SK-N-SH (cell line): ENCODE measurements at regions not wholly inside any gene's neighbourhood (a gene's known extent, or its start where the extent isn't known, plus 50 kb on each side); places are given as distances from the start of the nearest gene placed in this dataset.

Source experiments
- CTCF ChIA-PET: fragments of 300-600, 350-600 bp; formaldehyde crosslinking; extraction: SDS; loops from one replicate; lab custom pipeline; 2021; lab: Yijun Ruan, JAX
- POLR2A ChIA-PET: fragments of 350-600 bp; sonication (Branson Sonifier 250); formaldehyde crosslinking; extraction: SDS; loops from one replicate; lab custom pipeline; 2020; ENCODE audit warnings: antibody characterized with exemption, inconsistent platforms; lab: Yijun Ruan, JAX
- DNase-seq: peaks from one replicate; pipeline ENCODE4 v3.0.0; 2012
- H2AFZ ChIP-seq: fragments of 200-600 bp; sonication (generic); 2 replicates; pipeline ENCODE4 v1.8.1; 2016; ENCODE audit warnings: antibody characterized with exemption, mild to moderate bottlenecking, low read depth
- H3F3A ChIP-seq: fragments of 200-600 bp; sonication (generic); replicated peaks from 2 replicates; pipeline ENCODE3; 2016; ENCODE audit warnings: antibody characterized with exemption, mild to moderate bottlenecking; ENCODE audit not compliant: insufficient read depth
- H3K27ac ChIP-seq, 2 experiments: fragments of 200-500 bp in 1 of 2; fragments of 200-600 bp in 1 of 2; sonication (Bioruptor generic) in 1 of 2; sonication (generic), shearing (Covaris generic) in 1 of 2; 2 replicates each; pipeline versions ENCODE4 v1.5.1 to v1.6.1; 2014 to 2016; ENCODE audit warnings: low read depth in 2 of 2, inconsistent platforms in 1 of 2, low read length in 1 of 2, mild to moderate bottlenecking in 1 of 2, mixed read lengths in 1 of 2
- H3K27me3 ChIP-seq: fragments of 200-600 bp; sonication (generic), shearing (Covaris generic); 2 replicates; pipeline ENCODE4 v1.6.1; 2016; ENCODE audit warnings: mixed run types; ENCODE audit not compliant: insufficient read depth
- H3K36me3 ChIP-seq, 2 experiments: fragments of 200-500 bp in 1 of 2; fragments of 200-600 bp in 1 of 2; sonication (Bioruptor generic) in 1 of 2; sonication (generic) in 1 of 2; replicated peaks in 1 of 2; 2 replicates each; pipeline versions ENCODE3 to v1.5.1; 2014 to 2016; ENCODE audit warnings: low read length in 1 of 2, mild to moderate bottlenecking in 1 of 2; ENCODE audit not compliant: insufficient read depth in 2 of 2, control insufficient read depth in 1 of 2
- H3K4me1 ChIP-seq, 2 experiments: fragments of 200-500 bp in 1 of 2; fragments of 200-600 bp in 1 of 2; sonication (Bioruptor generic) in 1 of 2; sonication (generic), shearing (Covaris generic) in 1 of 2; 2 replicates each; pipeline versions ENCODE4 v1.5.1 to v1.6.1; 2014 to 2016; ENCODE audit warnings: low read depth in 1 of 2, low read length in 1 of 2, mixed run types in 1 of 2; ENCODE audit not compliant: insufficient read depth in 2 of 2, control insufficient read depth in 1 of 2
- H3K4me2 ChIP-seq: fragments of 200-600 bp; sonication (generic), shearing (Covaris generic); 2 replicates; pipeline ENCODE4 v1.6.1; 2017; ENCODE audit warnings: mixed run types
- H3K4me3 ChIP-seq, 2 experiments: fragments of 200-500 bp in 1 of 2; fragments of 200-600 bp in 1 of 2; sonication (Bioruptor generic) in 1 of 2; sonication (generic), shearing (Covaris generic) in 1 of 2; 2 replicates each; pipeline versions ENCODE4 v1.5.1 to v1.8.1; 2014 to 2016; ENCODE audit warnings: low read depth in 2 of 2, inconsistent platforms in 1 of 2, low read length in 1 of 2, mild to moderate bottlenecking in 1 of 2, mixed read lengths in 1 of 2, moderate library complexity in 1 of 2
- H3K79me2 ChIP-seq: fragments of 200-600 bp; sonication (generic); 2 replicates; pipeline ENCODE4 v1.8.1; 2017; ENCODE audit warnings: mild to moderate bottlenecking; ENCODE audit not compliant: insufficient read depth
- H3K9ac ChIP-seq: fragments of 200-600 bp; sonication (generic); 2 replicates; pipeline ENCODE4 v1.6.1; 2017; ENCODE audit warnings: mixed run types
- H3K9me2 ChIP-seq: fragments of 200-600 bp; sonication (generic); 2 replicates; pipeline ENCODE4 v1.6.1; 2017; ENCODE audit warnings: mixed run types
- H3K9me3 ChIP-seq: fragments of 200-600 bp; sonication (generic); 2 replicates; pipeline ENCODE4 v1.6.1; 2017; ENCODE audit warnings: mixed run types, mild to moderate bottlenecking, moderate library complexity
- H4K20me1 ChIP-seq: fragments of 200-600 bp; sonication (generic); 2 replicates; pipeline ENCODE4 v1.6.1; 2017; ENCODE audit warnings: mild to moderate bottlenecking, mixed run types; ENCODE audit not compliant: insufficient read depth
- CHD2 ChIP-seq: fragments of 150-350 bp; IDR thresholded peaks from 2 replicates; pipeline ENCODE4 v1.6.1; 2018; ENCODE audit warnings: low read length; ENCODE audit not compliant: partially characterized antibody
- ELF1 ChIP-seq: IDR thresholded peaks from 2 replicates; pipeline ENCODE4 v1.4.0; 2012
- EZH2phosphoT487 ChIP-seq: fragments of 200-600 bp; sonication (generic); IDR thresholded peaks from 2 replicates; pipeline ENCODE4 v1.6.1; 2017; ENCODE audit warnings: low read depth, mixed run types, mild to moderate bottlenecking, antibody characterized with exemption, moderate library complexity, borderline replicate concordance
- FOSL2 ChIP-seq: IDR thresholded peaks from 2 replicates; pipeline ENCODE4 v1.4.0; 2012; ENCODE audit warnings: low read depth, mild to moderate bottlenecking, moderate library complexity, borderline replicate concordance
- GABPA ChIP-seq: IDR thresholded peaks from 2 replicates; pipeline ENCODE4 v1.4.0; 2012; ENCODE audit warnings: low read depth, mild to moderate bottlenecking
- GATA2 ChIP-seq: sonication (generic); formaldehyde crosslinking; IDR thresholded peaks from 2 replicates; pipeline ENCODE4 v1.5.0; 2020; ENCODE audit warnings: mild to moderate bottlenecking, missing genetic modification reagents
- MXI1 ChIP-seq: IDR thresholded peaks from 2 replicates; pipeline ENCODE4 v1.6.1; 2012; ENCODE audit warnings: mild to moderate bottlenecking, low read depth, low read length, improper control_type of control experiment
- PBX3 ChIP-seq: IDR thresholded peaks from 2 replicates; pipeline ENCODE4; 2012
- RAD21 ChIP-seq: IDR thresholded peaks from 2 replicates; pipeline ENCODE4 v1.6.1; 2012; ENCODE audit warnings: mild to moderate bottlenecking, low read length
- RCOR1 ChIP-seq: fragments of 150-350 bp; IDR thresholded peaks from 2 replicates; pipeline ENCODE4 v1.6.1; 2017; ENCODE audit warnings: antibody characterized with exemption, low read length
- RFX5 ChIP-seq: IDR thresholded peaks from 2 replicates; pipeline ENCODE4 v1.6.1; 2012; ENCODE audit warnings: mild to moderate bottlenecking, improper control_type of control experiment, low read length
- SIN3A ChIP-seq: IDR thresholded peaks from 2 replicates; pipeline ENCODE4 v1.6.1; 2012; ENCODE audit warnings: low read depth, mild to moderate bottlenecking, low read length, moderate library complexity, borderline replicate concordance
- TAF1 ChIP-seq: IDR thresholded peaks from 2 replicates; pipeline ENCODE4 v1.6.1; 2012; ENCODE audit warnings: low read depth, mild to moderate bottlenecking, low read length, moderate library complexity, borderline replicate concordance
- TCF12 ChIP-seq: IDR thresholded peaks from 2 replicates; pipeline ENCODE4 v1.4.0; 2012
- YY1 ChIP-seq: IDR thresholded peaks from 2 replicates; pipeline ENCODE4 v1.4.0; 2012; ENCODE audit warnings: low read depth, mild to moderate bottlenecking
- ZBTB33 ChIP-seq: IDR thresholded peaks from 2 replicates; pipeline ENCODE4 v1.4.0; 2012; ENCODE audit warnings: low read depth, borderline replicate concordance
- WGBS: methylation state at CpG from one replicate; pipeline ENCODE4 v1.1.6; 2017; ENCODE audit warnings: low lambda C conversion rate; 5-methylcytosine and 5-hydroxymethylcytosine counted together
- TF ChIP-seq, protein P1 (sequence below): fragments of 150-350 bp; IDR thresholded peaks from 2 replicates; pipeline ENCODE4 v1.6.1; 2016; ENCODE audit warnings: mild to moderate bottlenecking, low read depth, low read length
- TF ChIP-seq, protein P2 (sequence below): IDR thresholded peaks from 2 replicates; pipeline ENCODE4 v1.4.0; 2012; ENCODE audit warnings: low read depth
- TF ChIP-seq, protein P3 (sequence below): IDR thresholded peaks from 2 replicates; pipeline ENCODE4 v1.4.0; 2012; ENCODE audit warnings: low read depth, borderline replicate concordance

DNA sequence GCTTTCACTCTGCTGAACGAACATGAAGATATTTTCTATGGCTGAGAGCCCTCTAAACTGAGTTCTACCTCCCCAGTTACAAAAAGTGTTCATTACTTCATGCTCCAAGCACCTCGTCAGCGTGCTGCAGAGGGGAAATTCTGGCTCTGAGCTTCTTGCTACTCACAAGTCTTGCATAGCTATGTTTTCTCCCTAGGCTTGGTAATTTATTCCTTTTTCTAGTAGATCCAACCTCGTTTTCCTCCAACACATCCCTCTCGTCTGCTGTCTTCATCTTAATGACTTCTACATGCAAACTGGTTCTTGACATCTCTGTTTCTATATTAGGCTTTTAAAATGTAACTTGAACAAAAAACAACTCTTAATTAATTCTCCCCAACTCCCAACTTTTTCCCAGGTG lies 1034.5 kb downstream of the REEP3 start:
- H4K20me1 ChIP-seq: no peaks in the 10 kb centered on the region
- no peak overlapping the region for H3K4me2 ChIP-seq
- H3K4me1 ChIP-seq: no peaks in the 10 kb centered on the region
- WGBS: 18% methylated on average over 5 of the region's 5 CpGs
- no peaks in the 10 kb centered on the region for H3K9me3 ChIP-seq
- no peak overlapping the region for H3K27ac ChIP-seq
- H3K36me3 ChIP-seq: no peaks in the 10 kb centered on the region
- no peak for DNase-seq
- POLR2A ChIA-PET: no interaction called here
- TF ChIP-seq GATA2 (CRISPR knock-in tag) (no peak), RAD21 (no peak), SIN3A (no peak), ELF1 (no peak), TCF12 (no peak), EZH2phosphoT487 (no peak), RCOR1 (no peak), ZBTB33 (no peak), MXI1 (no peak), PBX3 (no peak), TAF1 (no peak), CHD2 (no peak), YY1 (no peak), FOSL2 (no peak), RFX5 (no peak), GABPA (no peak)
- TF ChIP-seq, protein P1, sequence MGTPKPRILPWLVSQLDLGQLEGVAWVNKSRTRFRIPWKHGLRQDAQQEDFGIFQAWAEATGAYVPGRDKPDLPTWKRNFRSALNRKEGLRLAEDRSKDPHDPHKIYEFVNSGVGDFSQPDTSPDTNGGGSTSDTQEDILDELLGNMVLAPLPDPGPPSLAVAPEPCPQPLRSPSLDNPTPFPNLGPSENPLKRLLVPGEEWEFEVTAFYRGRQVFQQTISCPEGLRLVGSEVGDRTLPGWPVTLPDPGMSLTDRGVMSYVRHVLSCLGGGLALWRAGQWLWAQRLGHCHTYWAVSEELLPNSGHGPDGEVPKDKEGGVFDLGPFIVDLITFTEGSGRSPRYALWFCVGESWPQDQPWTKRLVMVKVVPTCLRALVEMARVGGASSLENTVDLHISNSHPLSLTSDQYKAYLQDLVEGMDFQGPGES: no peak
- TF ChIP-seq, protein P2, sequence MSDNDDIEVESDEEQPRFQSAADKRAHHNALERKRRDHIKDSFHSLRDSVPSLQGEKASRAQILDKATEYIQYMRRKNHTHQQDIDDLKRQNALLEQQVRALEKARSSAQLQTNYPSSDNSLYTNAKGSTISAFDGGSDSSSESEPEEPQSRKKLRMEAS: no peak
- TF ChIP-seq, protein P3, sequence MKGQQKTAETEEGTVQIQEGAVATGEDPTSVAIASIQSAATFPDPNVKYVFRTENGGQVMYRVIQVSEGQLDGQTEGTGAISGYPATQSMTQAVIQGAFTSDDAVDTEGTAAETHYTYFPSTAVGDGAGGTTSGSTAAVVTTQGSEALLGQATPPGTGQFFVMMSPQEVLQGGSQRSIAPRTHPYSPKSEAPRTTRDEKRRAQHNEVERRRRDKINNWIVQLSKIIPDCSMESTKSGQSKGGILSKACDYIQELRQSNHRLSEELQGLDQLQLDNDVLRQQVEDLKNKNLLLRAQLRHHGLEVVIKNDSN: no peak
- TF ChIP-seq, all 33 proteins: peak for 0
- CTCF ChIA-PET: no interaction called here
- Histone ChIP-seq H3K9me2 (no peaks in the 10 kb centered on the region), H3K27me3 (no peaks in the 10 kb centered on the region), H3K79me2 (no peaks in the 10 kb centered on the region), H3K4me3 (no peak overlapping the region), H3F3A (no peaks in the 10 kb centered on the region), H3K9ac (no peak overlapping the region), H2AFZ (no peak overlapping the region)
